Loucy (cell line): ENCODE measurements at regions not wholly inside any gene's neighbourhood (a gene's known extent, or its start where the extent isn't known, plus 50 kb on each side); places are given as distances from the start of the nearest gene placed in this dataset.

ENCODE experiments used
- H2AFZ ChIP-seq: fragments of 200-600 bp; sonication (generic); 2 replicates; pipeline ENCODE4 v1.6.0; 2016; ENCODE audit warnings: antibody characterized with exemption, mild to moderate bottlenecking, low read length, moderate library complexity
- H3F3A ChIP-seq: fragments of 200-600 bp; 2 replicates; pipeline ENCODE4 v1.6.0; 2016; ENCODE audit warnings: antibody characterized with exemption, low read depth, mild to moderate bottlenecking
- H3K27me3 ChIP-seq: fragments of 200-600 bp; sonication (generic); 2 replicates; pipeline ENCODE4 v1.6.1; 2014; ENCODE audit warnings: low read length, mild to moderate bottlenecking; ENCODE audit not compliant: insufficient read depth, poor library complexity, severe bottlenecking
- H3K36me3 ChIP-seq: fragments of 200-600 bp; sonication (generic); 2 replicates; pipeline ENCODE4 v1.6.1; 2016; ENCODE audit warnings: low read length; ENCODE audit not compliant: insufficient read depth
- H3K4me1 ChIP-seq: fragments of 200-600 bp; sonication (generic); 2 replicates; pipeline ENCODE4 v1.5.1; 2014; ENCODE audit warnings: low read length, mild to moderate bottlenecking; ENCODE audit not compliant: insufficient read depth, poor library complexity, severe bottlenecking
- H3K4me2 ChIP-seq: fragments of 200-600 bp; sonication (generic); 2 replicates; pipeline ENCODE4 v1.6.0; 2014; ENCODE audit warnings: antibody characterized with exemption, low read length, low read depth, mild to moderate bottlenecking; ENCODE audit not compliant: poor library complexity, severe bottlenecking
- H3K4me3 ChIP-seq: fragments of 200-600 bp; sonication (generic); 2 replicates; pipeline ENCODE4 v1.5.1; 2014; ENCODE audit warnings: low read length, mild to moderate bottlenecking, mixed read lengths; ENCODE audit not compliant: poor library complexity, severe bottlenecking
- H3K79me2 ChIP-seq: fragments of 200-600 bp; sonication (generic); 2 replicates; pipeline ENCODE4 v1.6.1; 2014; ENCODE audit warnings: low read length; ENCODE audit not compliant: insufficient read depth
- H3K9ac ChIP-seq: fragments of 200-600 bp; sonication (generic); 2 replicates; pipeline ENCODE4 v1.6.0; 2014; ENCODE audit warnings: mild to moderate bottlenecking, low read depth, low read length, moderate library complexity; ENCODE audit not compliant: poor library complexity, severe bottlenecking
- H3K9me2 ChIP-seq: fragments of 200-600 bp; sonication (generic); replicated peaks from 2 replicates; pipeline ENCODE4 v1.6.1; 2016; ENCODE audit warnings: low read depth, low read length, mixed read lengths
- H3K9me3 ChIP-seq: fragments of 200-600 bp; sonication (generic); 2 replicates; pipeline ENCODE4 v1.6.1; 2014; ENCODE audit warnings: mild to moderate bottlenecking, antibody characterized with exemption, low read length, low read depth; ENCODE audit not compliant: insufficient read depth
- H4K20me1 ChIP-seq: fragments of 200-600 bp; sonication (generic); 2 replicates; pipeline ENCODE4 v1.6.0; 2014; ENCODE audit warnings: antibody characterized with exemption, low read length, mild to moderate bottlenecking; ENCODE audit not compliant: insufficient read depth, poor library complexity, severe bottlenecking
- EZH2phosphoT487 ChIP-seq: fragments of 200-600 bp; IDR thresholded peaks from 2 replicates; pipeline ENCODE4 v1.6.1; 2018; ENCODE audit warnings: antibody characterized with exemption, mild to moderate bottlenecking, moderate library complexity, borderline replicate concordance
- TF ChIP-seq, protein P1 (sequence below): fragments of 200-600 bp; sonication (generic); conservative IDR thresholded peaks from 2 replicates; pipeline ENCODE4 v1.5.1; 2014; ENCODE audit warnings: mild to moderate bottlenecking, antibody characterized with exemption, low read length

DNA sequence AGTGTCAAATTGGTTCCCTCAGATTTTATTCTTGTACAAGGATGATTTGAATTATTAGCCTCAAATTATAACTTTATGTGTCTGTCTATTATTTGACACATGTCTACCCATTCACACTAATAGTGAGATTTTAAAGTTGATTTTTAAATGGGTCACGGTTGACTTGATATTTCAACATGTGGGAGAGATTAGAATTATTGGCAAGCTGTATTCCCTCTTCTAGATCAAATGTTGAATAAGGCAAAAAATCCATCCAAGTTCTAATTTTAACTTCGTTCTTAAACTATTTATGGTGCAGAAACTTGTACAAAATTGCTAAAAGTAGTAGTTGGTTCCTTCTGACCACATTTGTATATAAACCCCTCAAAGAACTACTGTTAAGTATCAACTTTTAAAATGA is 1498.0 kb downstream of the STIM2 start:
- Histone ChIP-seq H3K9me2 (no peaks in the 10 kb centered on the region), H2AFZ (no peak overlapping the region), H3K4me3 (no peak overlapping the region), H3K9ac (no peak overlapping the region), H3K4me2 (no peak overlapping the region), H3K27me3 (no peaks in the 10 kb centered on the region), H3K4me1 (no peaks in the 10 kb centered on the region), H3K36me3 (no peaks in the 10 kb centered on the region), H3K79me2 (no peaks in the 10 kb centered on the region), H4K20me1 (no peaks in the 10 kb centered on the region), H3F3A (no peaks in the 10 kb centered on the region), H3K9me3 (no peaks in the 10 kb centered on the region)
- no peak for TF ChIP-seq EZH2phosphoT487
- TF ChIP-seq, protein P1, sequence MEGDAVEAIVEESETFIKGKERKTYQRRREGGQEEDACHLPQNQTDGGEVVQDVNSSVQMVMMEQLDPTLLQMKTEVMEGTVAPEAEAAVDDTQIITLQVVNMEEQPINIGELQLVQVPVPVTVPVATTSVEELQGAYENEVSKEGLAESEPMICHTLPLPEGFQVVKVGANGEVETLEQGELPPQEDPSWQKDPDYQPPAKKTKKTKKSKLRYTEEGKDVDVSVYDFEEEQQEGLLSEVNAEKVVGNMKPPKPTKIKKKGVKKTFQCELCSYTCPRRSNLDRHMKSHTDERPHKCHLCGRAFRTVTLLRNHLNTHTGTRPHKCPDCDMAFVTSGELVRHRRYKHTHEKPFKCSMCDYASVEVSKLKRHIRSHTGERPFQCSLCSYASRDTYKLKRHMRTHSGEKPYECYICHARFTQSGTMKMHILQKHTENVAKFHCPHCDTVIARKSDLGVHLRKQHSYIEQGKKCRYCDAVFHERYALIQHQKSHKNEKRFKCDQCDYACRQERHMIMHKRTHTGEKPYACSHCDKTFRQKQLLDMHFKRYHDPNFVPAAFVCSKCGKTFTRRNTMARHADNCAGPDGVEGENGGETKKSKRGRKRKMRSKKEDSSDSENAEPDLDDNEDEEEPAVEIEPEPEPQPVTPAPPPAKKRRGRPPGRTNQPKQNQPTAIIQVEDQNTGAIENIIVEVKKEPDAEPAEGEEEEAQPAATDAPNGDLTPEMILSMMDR = no peak

DNA sequence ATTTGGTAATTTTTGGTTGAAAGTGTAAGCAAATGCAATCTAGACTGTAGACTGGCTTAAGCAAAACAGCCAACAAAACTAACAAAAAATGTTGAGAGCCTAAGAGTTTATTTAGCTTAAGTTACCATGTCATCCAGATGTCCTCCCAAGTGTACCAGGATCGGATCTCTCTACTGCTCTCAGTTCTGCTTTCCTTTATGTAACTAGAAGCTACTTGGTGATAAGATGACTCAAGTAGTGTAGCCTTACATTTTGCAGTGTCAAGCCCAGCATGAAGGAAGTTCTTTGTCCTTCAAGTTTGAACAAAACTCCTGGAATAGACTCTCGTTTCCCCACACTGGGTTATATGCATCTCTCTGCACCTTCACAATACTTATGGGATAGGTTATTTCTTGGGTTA is 1500.0 kb downstream of the STIM2 start:
- TF ChIP-seq, protein P1 = no peak
- no peak for TF ChIP-seq EZH2phosphoT487
- Histone ChIP-seq H3K79me2 (no peaks in the 10 kb centered on the region), H3K27me3 (no peaks in the 10 kb centered on the region), H3K9ac (no peak overlapping the region), H3K9me3 (no peaks in the 10 kb centered on the region), H3K9me2 (no peaks in the 10 kb centered on the region), H3K4me1 (no peaks in the 10 kb centered on the region), H3F3A (no peaks in the 10 kb centered on the region), H3K4me2 (no peak overlapping the region), H4K20me1 (no peaks in the 10 kb centered on the region), H3K4me3 (no peak overlapping the region), H2AFZ (no peak overlapping the region), H3K36me3 (no peaks in the 10 kb centered on the region)

DNA sequence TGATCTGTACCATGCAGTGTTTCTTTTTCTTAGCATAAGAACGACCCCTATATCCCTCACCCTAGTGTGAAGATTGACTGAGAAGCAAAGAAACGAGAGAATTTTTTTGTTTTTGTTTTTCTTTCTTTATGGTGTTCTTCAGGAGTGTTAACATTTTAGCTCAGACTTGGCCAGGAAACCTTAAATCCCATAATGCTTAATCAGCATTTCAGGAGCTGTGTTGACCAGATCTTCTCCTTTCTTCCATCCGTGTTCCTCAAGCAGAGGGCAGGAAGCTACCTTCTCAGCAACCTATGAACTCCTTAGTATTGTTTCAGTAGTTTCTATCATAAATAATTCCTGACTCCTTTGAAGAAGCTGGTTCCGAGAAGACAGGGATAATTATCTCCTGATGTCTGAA is 1501.5 kb downstream of the STIM2 start:
- Histone ChIP-seq H3K4me3 (no peak overlapping the region), H2AFZ (no peak overlapping the region), H3K4me1 (no peaks in the 10 kb centered on the region), H3K36me3 (no peaks in the 10 kb centered on the region), H4K20me1 (no peaks in the 10 kb centered on the region), H3K9me3 (no peaks in the 10 kb centered on the region), H3K79me2 (no peaks in the 10 kb centered on the region), H3K4me2 (no peak overlapping the region), H3K27me3 (no peaks in the 10 kb centered on the region), H3K9ac (no peak overlapping the region), H3K9me2 (no peaks in the 10 kb centered on the region), H3F3A (no peaks in the 10 kb centered on the region)
- TF ChIP-seq, protein P1 = no peak
- no peak for TF ChIP-seq EZH2phosphoT487
